Panc1 (cell line): ENCODE measurements at regions not wholly inside any gene's neighbourhood (a gene's known extent, or its start where the extent isn't known, plus 50 kb on each side); places are given as distances from the start of the nearest gene placed in this dataset.

ENCODE experiments used
- ATAC-seq: fragments of 200-7000 bp; cut with Tn5 transposase; 2 replicates; pipeline ENCODE4 v1.9.1; 2020; ENCODE audit warnings: mild to moderate bottlenecking, moderate library complexity
- BruUV-seq: library from RNA; stranded (reverse); fragments of 400-500 nt; replicated peaks from 2 replicates; lab custom pipeline; 2021; lab: Mats Ljungman, UMichigan
- CTCF ChIA-PET: fragments of 300-600 bp; sonication (Branson Sonifier 250); formaldehyde crosslinking; loops from one replicate; lab custom pipeline; 2022; ENCODE audit warnings: antibody characterized with exemption; lab: Charles Lee
- POLR2A ChIA-PET: fragments of 300-600 bp; sonication (Branson Sonifier 250); formaldehyde crosslinking; loops from one replicate; lab custom pipeline; 2022; ENCODE audit warnings: antibody characterized with exemption; lab: Charles Lee
- DNase-seq: peaks from one replicate; pipeline ENCODE4 v3.0.0-alpha.2; 2010; ENCODE audit warnings: low read depth, low spot score
- H3K27ac ChIP-seq: 2 replicates; pipeline ENCODE4 v1.5.1; 2011; ENCODE audit warnings: mild to moderate bottlenecking, low read length, inconsistent platforms
- H3K27me3 ChIP-seq: fragments of 200-500 bp; sonication (Bioruptor generic); 2 replicates; pipeline ENCODE4 v1.6.0; 2014; ENCODE audit warnings: low read length, inconsistent platforms; ENCODE audit not compliant: control insufficient read depth, insufficient read depth
- H3K36me3 ChIP-seq: fragments of 200-500 bp; sonication (Bioruptor generic); 2 replicates; pipeline ENCODE4 v1.5.1; 2014; ENCODE audit warnings: inconsistent platforms, mild to moderate bottlenecking, low read length, moderate library complexity; ENCODE audit not compliant: control insufficient read depth, insufficient read depth
- H3K4me1 ChIP-seq: 2 replicates; pipeline ENCODE4 v1.5.1; 2011; ENCODE audit warnings: inconsistent platforms, mild to moderate bottlenecking, low read length, moderate library complexity; ENCODE audit not compliant: control insufficient read depth, insufficient read depth
- H3K4me3 ChIP-seq, 2 experiments: 2 replicates each; pipeline ENCODE4 v1.5.1; 2011 to 2012; ENCODE audit warnings: low read depth in 2 of 2, low read length in 2 of 2, mild to moderate bottlenecking in 2 of 2, inconsistent platforms in 1 of 2, moderate library complexity in 1 of 2
- H3K9me3 ChIP-seq: fragments of 200-500 bp; sonication (Bioruptor generic); 2 replicates; pipeline ENCODE4 v1.5.1; 2014; ENCODE audit warnings: low read depth, mild to moderate bottlenecking, inconsistent platforms, low read length, moderate library complexity; ENCODE audit not compliant: control insufficient read depth, insufficient read depth
- CTCF ChIP-seq: fragments of 450-650 bp; IDR thresholded peaks from 2 replicates; pipeline ENCODE4 v1.5.1; 2017; ENCODE audit warnings: mild to moderate bottlenecking
- POLR2AphosphoS5 ChIP-seq: IDR thresholded peaks from 2 replicates; pipeline ENCODE4 v1.6.1; 2012; ENCODE audit warnings: mild to moderate bottlenecking, low read depth, low read length, moderate library complexity
- REST ChIP-seq, 2 experiments: IDR thresholded peaks; 2 replicates each; pipeline ENCODE4 v1.6.1; 2011 to 2012; ENCODE audit warnings: low read depth in 2 of 2, control low read depth in 1 of 2, low read length in 1 of 2, mild to moderate bottlenecking in 1 of 2, moderate library complexity in 1 of 2; ENCODE audit not compliant: insufficient read depth in 1 of 2
- SIN3A ChIP-seq: IDR thresholded peaks from 2 replicates; pipeline ENCODE4 v1.6.1; 2012; ENCODE audit warnings: low read depth, mild to moderate bottlenecking, low read length, moderate library complexity, borderline replicate concordance; ENCODE audit not compliant: insufficient read depth
- TCF7L2 ChIP-seq: IDR thresholded peaks from 2 replicates; pipeline ENCODE4 v1.6.1; 2011; ENCODE audit warnings: mild to moderate bottlenecking, low read depth, low read length, inconsistent platforms
- in situ Hi-C: cut with HindIII; loops from 2 replicates; pipeline ENCODE4 v1.10.0; 2016; ENCODE audit warnings: low sequenced_read_pairs, low pct_unique_long_range_greater_than_20kb
- intact Hi-C: fragments of 100-400 bp; cut with micrococcal nuclease; formaldehyde crosslinking; loops from one replicate; pipeline ENCODE4 v1.10.0; 2022; ENCODE audit not compliant: unreplicated experiment

GRCh38 chr7:125444864-125445263 lies 515.2 kb upstream of the POT1 start:
- H3K36me3 ChIP-seq, result no peaks in the 10 kb centered on the region
- no peak for ATAC-seq
- in situ Hi-C loops, result no loop called here
- ChIA-PET CTCF (no interaction called here), POLR2A (interaction anchor here (0.6 kb wide), 1 partner anchor 169 kb away, joined by 4 read pairs; no protein-coding TSS in a partner anchor)
- intact Hi-C loops, result no loop called here
- no peak overlapping the region for H3K4me3 ChIP-seq
- H3K27ac ChIP-seq, result no peak overlapping the region
- H3K27me3 ChIP-seq, result no peaks in the 10 kb centered on the region
- no peaks in the 10 kb centered on the region for H3K9me3 ChIP-seq
- no TSS peak for BruUV-seq
- TF ChIP-seq TCF7L2 (no peak), SIN3A (no peak), CTCF (no peak), POLR2AphosphoS5 (no peak), REST (IDR thresholded peaks at IDR 0.05; ENCODE audit: insufficient read depth in 1 of 2, low read depth in 2 of 2, low read length in 1 of 2) (no peak)
- DNase-seq, result no peak
- no peaks in the 10 kb centered on the region for H3K4me1 ChIP-seq

- no peaks in the 10 kb centered on the region for H3K27me3 ChIP-seq
- ChIA-PET POLR2A (no interaction called here), CTCF (no interaction called here)
- no peaks in the 10 kb centered on the region; the same call in 1 of the 2 replicates for H3K36me3 ChIP-seq
- H3K9me3 ChIP-seq, result no peaks in the 10 kb centered on the region
- H3K4me1 ChIP-seq, result no peaks in the 10 kb centered on the region
- BruUV-seq, result no TSS peak
- intact Hi-C loops (no loop called here), in situ Hi-C loops (no loop called here)
- TF ChIP-seq REST (IDR thresholded peaks at IDR 0.05; ENCODE audit: insufficient read depth in 1 of 2, low read depth in 2 of 2, low read length in 1 of 2) (no peak), POLR2AphosphoS5 (no peak), CTCF (no peak), SIN3A (no peak), TCF7L2 (no peak)
- no peak overlapping the region for H3K27ac ChIP-seq
- H3K4me3 ChIP-seq, result no peak overlapping the region
- DNase-seq (no peak), ATAC-seq (no peak)
These were observed 506.6 kb upstream of the POT1 start for GRCh38 chr7:125436220-125436619.
